ENCODE measurements at regions not wholly inside any gene's neighbourhood (a gene's known extent, or its start where the extent isn't known, plus 50 kb on each side); places are given as distances from the start of the nearest gene placed in this dataset.

GRCh38 chr5:160488394-160489325, 67.0 kb downstream of the PTTG1 start:
- TF ChIP-seq, protein P1, sequence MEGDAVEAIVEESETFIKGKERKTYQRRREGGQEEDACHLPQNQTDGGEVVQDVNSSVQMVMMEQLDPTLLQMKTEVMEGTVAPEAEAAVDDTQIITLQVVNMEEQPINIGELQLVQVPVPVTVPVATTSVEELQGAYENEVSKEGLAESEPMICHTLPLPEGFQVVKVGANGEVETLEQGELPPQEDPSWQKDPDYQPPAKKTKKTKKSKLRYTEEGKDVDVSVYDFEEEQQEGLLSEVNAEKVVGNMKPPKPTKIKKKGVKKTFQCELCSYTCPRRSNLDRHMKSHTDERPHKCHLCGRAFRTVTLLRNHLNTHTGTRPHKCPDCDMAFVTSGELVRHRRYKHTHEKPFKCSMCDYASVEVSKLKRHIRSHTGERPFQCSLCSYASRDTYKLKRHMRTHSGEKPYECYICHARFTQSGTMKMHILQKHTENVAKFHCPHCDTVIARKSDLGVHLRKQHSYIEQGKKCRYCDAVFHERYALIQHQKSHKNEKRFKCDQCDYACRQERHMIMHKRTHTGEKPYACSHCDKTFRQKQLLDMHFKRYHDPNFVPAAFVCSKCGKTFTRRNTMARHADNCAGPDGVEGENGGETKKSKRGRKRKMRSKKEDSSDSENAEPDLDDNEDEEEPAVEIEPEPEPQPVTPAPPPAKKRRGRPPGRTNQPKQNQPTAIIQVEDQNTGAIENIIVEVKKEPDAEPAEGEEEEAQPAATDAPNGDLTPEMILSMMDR (IDR thresholded peaks at IDR 0.05): no peak

GRCh38 chr5:160491438-160491837, 69.8 kb downstream of the PTTG1 start:
- intact Hi-C loops (cut with DNase I): no loop called here
- Histone ChIP-seq H3K27ac (no peak overlapping the region), H3K36me3 (no peaks in the 10 kb centered on the region), H3K4me3 (no peak overlapping the region), H3K4me1 (no peaks in the 10 kb centered on the region), H3K9me3 (no peaks in the 10 kb centered on the region), H3K27me3 (no peaks in the 10 kb centered on the region)
- TF ChIP-seq, protein P1 (IDR thresholded peaks at IDR 0.05): no peak
- ATAC-seq: no peak
- no peak for DNase-seq

More at GRCh38 chr5:160488394-160489325, 67.0 kb downstream of the PTTG1 start:
- Histone ChIP-seq H3K27ac (no peak overlapping the region), H3K27me3 (no peaks in the 10 kb centered on the region), H3K4me1 (no peaks in the 10 kb centered on the region), H3K36me3 (no peaks in the 10 kb centered on the region), H3K9me3 (no peaks in the 10 kb centered on the region), H3K4me3 (no peak overlapping the region)
- intact Hi-C loops (cut with DNase I): no loop called here
- no peak for DNase-seq
- no peak for ATAC-seq

GRCh38 chr5:160492565-160492964, 70.9 kb downstream of the PTTG1 start:
- no peaks in the 10 kb centered on the region for H3K27me3 ChIP-seq
- H3K9me3 ChIP-seq: no peaks in the 10 kb centered on the region
- no peak for DNase-seq
- H3K4me3 ChIP-seq: no peak overlapping the region
- no peak overlapping the region for H3K27ac ChIP-seq
- no peak for ATAC-seq
- no peaks in the 10 kb centered on the region for H3K36me3 ChIP-seq
- TF ChIP-seq, protein P1 (IDR thresholded peaks at IDR 0.05): no peak
- intact Hi-C loops (cut with DNase I): no loop called here
- no peaks in the 10 kb centered on the region for H3K4me1 ChIP-seq

GRCh38 chr5:160493806-160494338, 72.2 kb downstream of the PTTG1 start:
- TF ChIP-seq, protein P1 (IDR thresholded peaks at IDR 0.05): no peak
- no peak overlapping the region for H3K4me3 ChIP-seq
- H3K36me3 ChIP-seq: no peaks in the 10 kb centered on the region
- no peaks in the 10 kb centered on the region for H3K4me1 ChIP-seq
- H3K27me3 ChIP-seq: no peaks in the 10 kb centered on the region
- no peak for DNase-seq
- H3K27ac ChIP-seq: no peak overlapping the region
- no peaks in the 10 kb centered on the region for H3K9me3 ChIP-seq
- no peak for ATAC-seq
- intact Hi-C loops (cut with DNase I): no loop called here

DNA sequence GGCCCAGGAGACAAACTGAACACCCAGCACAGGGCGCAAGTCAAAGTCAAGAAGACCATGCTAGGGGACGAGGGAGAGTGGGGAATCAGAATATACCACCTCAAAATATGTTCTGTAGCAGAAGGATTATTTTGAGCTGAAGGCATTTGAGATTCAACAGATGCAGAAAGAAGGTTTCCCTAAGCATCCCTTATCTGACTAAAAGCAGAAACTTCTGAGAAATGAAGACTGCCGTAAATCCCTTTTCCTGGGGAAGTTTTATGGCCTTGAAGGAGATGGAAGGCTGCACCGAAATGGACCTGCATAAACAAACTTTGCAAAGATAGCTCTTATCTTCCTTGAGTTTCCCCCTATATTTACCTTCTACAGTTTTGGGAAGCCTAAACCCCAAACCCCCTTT, 72.8 kb downstream of the PTTG1 start:
- Histone ChIP-seq H3K27me3 (no peaks in the 10 kb centered on the region), H3K4me1 (no peaks in the 10 kb centered on the region), H3K4me3 (no peak overlapping the region), H3K27ac (no peak overlapping the region), H3K9me3 (no peaks in the 10 kb centered on the region), H3K36me3 (no peaks in the 10 kb centered on the region)
- intact Hi-C loops (cut with DNase I): no loop called here
- no peak for DNase-seq
- ATAC-seq: no peak
- TF ChIP-seq, protein P1 (IDR thresholded peaks at IDR 0.05): no peak

Data from upper lobe of right lung (tissue), 1 donor.